ENCODE measurements at regions not wholly inside any gene's neighbourhood (a gene's known extent, or its start where the extent isn't known, plus 50 kb on each side); places are given as distances from the start of the nearest gene placed in this dataset.

DNA sequence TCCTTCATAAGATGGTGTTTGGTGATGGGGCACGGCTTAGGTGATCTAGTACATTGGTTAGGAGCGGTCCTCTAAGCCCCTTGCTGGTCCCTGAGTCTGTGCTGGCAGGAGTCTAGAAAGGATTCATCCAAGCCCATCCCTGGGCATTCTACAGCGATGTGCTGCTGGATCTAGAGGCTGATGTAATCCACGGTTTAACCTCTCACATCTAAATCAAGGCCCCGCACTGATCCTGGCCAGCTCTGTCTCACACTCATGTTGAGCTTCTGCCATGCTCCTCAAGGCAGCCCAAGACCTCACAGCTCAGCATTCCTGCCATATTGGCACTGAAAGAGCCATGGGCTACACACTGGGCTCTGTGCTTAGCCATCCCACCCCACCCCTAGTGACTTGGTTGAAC lies 664.8 kb downstream of the STK39 start:
- H3K4me3 ChIP-seq (ENCODE audit: low read depth in 2 of 2, low read length in 2 of 2): no peak overlapping the region
- ATAC-seq (no peak), DNase-seq (ENCODE audit: low read depth, low spot score) (no peak)
- intact Hi-C loops (cut with micrococcal nuclease; ENCODE audit: unreplicated experiment): no loop called here
- BruUV-seq (replicated peaks): no TSS peak
- H3K27ac ChIP-seq (ENCODE audit: low read length): no peak overlapping the region
- H3K36me3 ChIP-seq (ENCODE audit: control insufficient read depth, insufficient read depth, low read length): no peaks in the 10 kb centered on the region
- H3K9me3 ChIP-seq (ENCODE audit: control insufficient read depth, insufficient read depth, low read depth, low read length): no peaks in the 10 kb centered on the region
- H3K27me3 ChIP-seq (ENCODE audit: control insufficient read depth, insufficient read depth, low read length): no peaks in the 10 kb centered on the region
- TF ChIP-seq, protein P1, sequence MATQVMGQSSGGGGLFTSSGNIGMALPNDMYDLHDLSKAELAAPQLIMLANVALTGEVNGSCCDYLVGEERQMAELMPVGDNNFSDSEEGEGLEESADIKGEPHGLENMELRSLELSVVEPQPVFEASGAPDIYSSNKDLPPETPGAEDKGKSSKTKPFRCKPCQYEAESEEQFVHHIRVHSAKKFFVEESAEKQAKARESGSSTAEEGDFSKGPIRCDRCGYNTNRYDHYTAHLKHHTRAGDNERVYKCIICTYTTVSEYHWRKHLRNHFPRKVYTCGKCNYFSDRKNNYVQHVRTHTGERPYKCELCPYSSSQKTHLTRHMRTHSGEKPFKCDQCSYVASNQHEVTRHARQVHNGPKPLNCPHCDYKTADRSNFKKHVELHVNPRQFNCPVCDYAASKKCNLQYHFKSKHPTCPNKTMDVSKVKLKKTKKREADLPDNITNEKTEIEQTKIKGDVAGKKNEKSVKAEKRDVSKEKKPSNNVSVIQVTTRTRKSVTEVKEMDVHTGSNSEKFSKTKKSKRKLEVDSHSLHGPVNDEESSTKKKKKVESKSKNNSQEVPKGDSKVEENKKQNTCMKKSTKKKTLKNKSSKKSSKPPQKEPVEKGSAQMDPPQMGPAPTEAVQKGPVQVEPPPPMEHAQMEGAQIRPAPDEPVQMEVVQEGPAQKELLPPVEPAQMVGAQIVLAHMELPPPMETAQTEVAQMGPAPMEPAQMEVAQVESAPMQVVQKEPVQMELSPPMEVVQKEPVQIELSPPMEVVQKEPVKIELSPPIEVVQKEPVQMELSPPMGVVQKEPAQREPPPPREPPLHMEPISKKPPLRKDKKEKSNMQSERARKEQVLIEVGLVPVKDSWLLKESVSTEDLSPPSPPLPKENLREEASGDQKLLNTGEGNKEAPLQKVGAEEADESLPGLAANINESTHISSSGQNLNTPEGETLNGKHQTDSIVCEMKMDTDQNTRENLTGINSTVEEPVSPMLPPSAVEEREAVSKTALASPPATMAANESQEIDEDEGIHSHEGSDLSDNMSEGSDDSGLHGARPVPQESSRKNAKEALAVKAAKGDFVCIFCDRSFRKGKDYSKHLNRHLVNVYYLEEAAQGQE (IDR thresholded peaks at IDR 0.05; ENCODE audit: insufficient read depth in 1 of 2, low read depth in 2 of 2, low read length in 1 of 2): no peak
- TF ChIP-seq SIN3A (IDR thresholded peaks at IDR 0.05; ENCODE audit: borderline replicate concordance, insufficient read depth, low read depth, low read length): no peak
- no peak for TF ChIP-seq TCF7L2 (IDR thresholded peaks at IDR 0.05; ENCODE audit: low read depth, low read length)
- TF ChIP-seq, protein P2, sequence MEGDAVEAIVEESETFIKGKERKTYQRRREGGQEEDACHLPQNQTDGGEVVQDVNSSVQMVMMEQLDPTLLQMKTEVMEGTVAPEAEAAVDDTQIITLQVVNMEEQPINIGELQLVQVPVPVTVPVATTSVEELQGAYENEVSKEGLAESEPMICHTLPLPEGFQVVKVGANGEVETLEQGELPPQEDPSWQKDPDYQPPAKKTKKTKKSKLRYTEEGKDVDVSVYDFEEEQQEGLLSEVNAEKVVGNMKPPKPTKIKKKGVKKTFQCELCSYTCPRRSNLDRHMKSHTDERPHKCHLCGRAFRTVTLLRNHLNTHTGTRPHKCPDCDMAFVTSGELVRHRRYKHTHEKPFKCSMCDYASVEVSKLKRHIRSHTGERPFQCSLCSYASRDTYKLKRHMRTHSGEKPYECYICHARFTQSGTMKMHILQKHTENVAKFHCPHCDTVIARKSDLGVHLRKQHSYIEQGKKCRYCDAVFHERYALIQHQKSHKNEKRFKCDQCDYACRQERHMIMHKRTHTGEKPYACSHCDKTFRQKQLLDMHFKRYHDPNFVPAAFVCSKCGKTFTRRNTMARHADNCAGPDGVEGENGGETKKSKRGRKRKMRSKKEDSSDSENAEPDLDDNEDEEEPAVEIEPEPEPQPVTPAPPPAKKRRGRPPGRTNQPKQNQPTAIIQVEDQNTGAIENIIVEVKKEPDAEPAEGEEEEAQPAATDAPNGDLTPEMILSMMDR (IDR thresholded peaks at IDR 0.05): no peak
- TF ChIP-seq POLR2AphosphoS5 (IDR thresholded peaks at IDR 0.05; ENCODE audit: low read depth, low read length): no peak
- in situ Hi-C loops (cut with HindIII; ENCODE audit: low pct_unique_long_range_greater_than_20kb, low sequenced_read_pairs): no loop called here
- no peaks in the 10 kb centered on the region; the same call in 1 of the 2 replicates for H3K4me1 ChIP-seq (ENCODE audit: control insufficient read depth, insufficient read depth, low read length)
- ChIA-PET CTCF (no interaction called here), POLR2A (no interaction called here)

DNA sequence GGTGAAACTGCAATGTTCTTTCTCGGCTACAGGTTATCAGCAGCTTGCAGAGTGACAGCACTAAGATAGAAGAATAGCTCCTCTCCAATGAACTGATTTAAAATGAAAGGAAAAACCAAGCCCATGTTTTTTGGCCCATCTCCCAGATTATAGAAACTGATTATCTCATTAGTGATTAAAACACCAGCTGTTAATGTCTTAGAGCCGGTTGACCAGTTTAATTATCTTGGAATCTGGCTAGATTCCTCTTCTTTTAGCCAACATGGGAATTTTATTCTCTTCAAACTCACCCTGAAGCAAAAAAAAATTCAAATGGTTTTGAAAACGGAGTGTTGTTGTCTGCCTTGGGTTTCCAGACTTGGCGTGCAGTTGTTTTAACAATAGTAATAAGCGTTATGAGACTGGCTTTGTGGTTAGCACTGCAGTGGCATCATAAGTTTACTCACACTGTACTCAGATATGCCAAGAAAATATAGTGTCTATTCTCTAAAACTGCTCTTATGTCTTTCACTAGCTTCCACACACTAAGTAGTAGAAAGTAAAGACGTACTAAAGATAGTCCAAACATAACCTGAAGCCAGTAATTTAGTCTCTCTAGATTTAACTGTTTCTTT lies 665.3 kb downstream of the STK39 start:
- no peaks in the 10 kb centered on the region for H3K9me3 ChIP-seq (ENCODE audit: control insufficient read depth, insufficient read depth, low read depth, low read length)
- no peak for TF ChIP-seq SIN3A (IDR thresholded peaks at IDR 0.05; ENCODE audit: borderline replicate concordance, insufficient read depth, low read depth, low read length)
- H3K36me3 ChIP-seq (ENCODE audit: control insufficient read depth, insufficient read depth, low read length): no peaks in the 10 kb centered on the region
- DNase-seq (ENCODE audit: low read depth, low spot score) (no peak), ATAC-seq (no peak)
- no peak overlapping the region for H3K4me3 ChIP-seq (ENCODE audit: low read depth in 2 of 2, low read length in 2 of 2)
- BruUV-seq (replicated peaks): no TSS peak
- no peaks in the 10 kb centered on the region for H3K27me3 ChIP-seq (ENCODE audit: control insufficient read depth, insufficient read depth, low read length)
- ChIA-PET CTCF (no interaction called here), POLR2A (no interaction called here)
- intact Hi-C loops (cut with micrococcal nuclease; ENCODE audit: unreplicated experiment): no loop called here
- no peak overlapping the region for H3K27ac ChIP-seq (ENCODE audit: low read length)
- in situ Hi-C loops (cut with HindIII; ENCODE audit: low pct_unique_long_range_greater_than_20kb, low sequenced_read_pairs): no loop called here
- no peaks in the 10 kb centered on the region; the same call in 1 of the 2 replicates for H3K4me1 ChIP-seq (ENCODE audit: control insufficient read depth, insufficient read depth, low read length)

DNA sequence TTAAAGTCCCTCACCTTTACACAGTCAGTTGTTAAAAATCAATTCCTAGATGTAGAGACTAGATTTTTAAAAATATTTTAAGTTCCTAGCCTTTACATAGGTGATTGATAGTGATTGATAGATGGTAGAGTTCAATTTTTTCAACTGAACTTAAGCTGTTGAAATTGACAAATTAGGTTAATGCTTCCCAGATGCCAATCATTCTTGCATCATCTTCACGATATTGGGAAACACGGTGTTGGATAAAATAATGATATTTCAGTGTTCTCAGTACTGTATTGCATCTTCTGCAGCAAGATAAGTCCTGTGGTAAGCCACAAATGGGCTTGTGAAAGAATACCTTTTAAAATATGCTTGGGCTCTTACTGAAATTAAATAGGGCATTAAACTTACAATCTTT lies 667.6 kb downstream of the STK39 start:
- TF ChIP-seq POLR2AphosphoS5 (IDR thresholded peaks at IDR 0.05; ENCODE audit: low read depth, low read length) (no peak), TCF7L2 (IDR thresholded peaks at IDR 0.05; ENCODE audit: low read depth, low read length) (no peak), SIN3A (IDR thresholded peaks at IDR 0.05; ENCODE audit: borderline replicate concordance, insufficient read depth, low read depth, low read length) (no peak)
- TF ChIP-seq, protein P2 (IDR thresholded peaks at IDR 0.05): no peak
- TF ChIP-seq, protein P1 (IDR thresholded peaks at IDR 0.05; ENCODE audit: insufficient read depth in 1 of 2, low read depth in 2 of 2, low read length in 1 of 2): no peak
- CTCF ChIA-PET: no interaction called here
- Histone ChIP-seq H3K27ac (ENCODE audit: low read length) (no peak overlapping the region), H3K4me1 (ENCODE audit: control insufficient read depth, insufficient read depth, low read length) (no peaks in the 10 kb centered on the region; the same call in 1 of the 2 replicates), H3K9me3 (ENCODE audit: control insufficient read depth, insufficient read depth, low read depth, low read length) (no peaks in the 10 kb centered on the region), H3K36me3 (ENCODE audit: control insufficient read depth, insufficient read depth, low read length) (no peaks in the 10 kb centered on the region), H3K27me3 (ENCODE audit: control insufficient read depth, insufficient read depth, low read length) (no peaks in the 10 kb centered on the region), H3K4me3 (ENCODE audit: low read depth in 2 of 2, low read length in 2 of 2) (no peak overlapping the region)
- DNase-seq (ENCODE audit: low read depth, low spot score) (no peak), ATAC-seq (no peak)
- in situ Hi-C loops (cut with HindIII; ENCODE audit: low pct_unique_long_range_greater_than_20kb, low sequenced_read_pairs): no loop called here
- BruUV-seq (replicated peaks): no TSS peak
- intact Hi-C loops (cut with micrococcal nuclease; ENCODE audit: unreplicated experiment): no loop called here
- POLR2A ChIA-PET: no interaction called here
